GM18870 (cell line): ENCODE measurements at regions not wholly inside any gene's neighbourhood (a gene's known extent, or its start where the extent isn't known, plus 50 kb on each side); places are given as distances from the start of the nearest gene placed in this dataset.

Experiments
- ATAC-seq: cut with Tn5 transposase; IDR thresholded peaks from one replicate; pipeline ENCODE4 v1.9.1; 2021; ENCODE audit warnings: moderate library complexity; ENCODE audit not compliant: unreplicated experiment

GRCh38 chr2:126825316-126825715, 73.4 kb upstream of the TEX51 start:
- no peak for ATAC-seq

- ATAC-seq, result no peak
Measured at GRCh38 chr2:126826491-126826890, 72.2 kb upstream of the TEX51 start.

- no peak for ATAC-seq
Measured at GRCh38 chr2:126827371-126827770, 71.3 kb upstream of the TEX51 start.

GRCh38 chr2:126828051-126828450, 70.6 kb upstream of the TEX51 start:
- ATAC-seq, result no peak

GRCh38 chr2:126828491-126828890, 70.2 kb upstream of the TEX51 start:
- ATAC-seq, result no peak

GRCh38 chr2:126831234-126832005, 67.3 kb upstream of the TEX51 start:
- no peak for ATAC-seq

- no peak for ATAC-seq
Measured at GRCh38 chr2:126832014-126832413, 66.7 kb upstream of the TEX51 start.

- no peak for ATAC-seq
Measured at GRCh38 chr2:126832757-126833156, 65.9 kb upstream of the TEX51 start.

GRCh38 chr2:126834006-126834659, 64.6 kb upstream of the TEX51 start:
- ATAC-seq, result no peak

- no peak for ATAC-seq
Measured at GRCh38 chr2:126835261-126835660, 63.4 kb upstream of the TEX51 start.

- ATAC-seq, result no peak
Measured at GRCh38 chr2:126835831-126836230, 62.9 kb upstream of the TEX51 start.

- ATAC-seq, result no peak
Measured at GRCh38 chr2:126836761-126837679, 61.7 kb upstream of the TEX51 start.

- ATAC-seq, result no peak
Measured at GRCh38 chr2:126837966-126838715, 60.5 kb upstream of the TEX51 start.

- ATAC-seq, result no peak
Measured at GRCh38 chr2:126838716-126838985, 60.0 kb upstream of the TEX51 start.

- ATAC-seq, result no peak
Measured at GRCh38 chr2:126839796-126840195, 58.9 kb upstream of the TEX51 start.

- no peak for ATAC-seq
Measured at GRCh38 chr2:126843081-126843480, 55.6 kb upstream of the TEX51 start.

GRCh38 chr2:126846241-126846640, 52.4 kb upstream of the TEX51 start:
- no peak for ATAC-seq
